Caco-2 (cell line): ENCODE measurements at regions not wholly inside any gene's neighbourhood (a gene's known extent, or its start where the extent isn't known, plus 50 kb on each side); places are given as distances from the start of the nearest gene placed in this dataset.

Experiments
- BruUV-seq: library from RNA; stranded (reverse); fragments of 400-500 nt; replicated peaks from 2 replicates; lab custom pipeline; 2021; lab: Mats Ljungman, UMichigan
- CTCF ChIA-PET: fragments of 300-600 bp; sonication (Branson Sonifier 250); formaldehyde crosslinking; loops from one replicate; lab custom pipeline; 2022; ENCODE audit warnings: antibody characterized with exemption; lab: Charles Lee
- POLR2A ChIA-PET: fragments of 300-600 bp; sonication (Branson Sonifier 250); formaldehyde crosslinking; loops from one replicate; lab custom pipeline; 2022; ENCODE audit warnings: antibody characterized with exemption; lab: Charles Lee
- DNase-seq, 2 experiments: peaks; one replicate each; pipeline versions ENCODE4 v3.0.0 to v3.0.0-alpha.2; 2020 to 2022
- H3K27me3 ChIP-seq: replicated peaks from 2 replicates; pipeline ENCODE4 v1.6.0; 2011; ENCODE audit warnings: low read length; ENCODE audit not compliant: control insufficient read depth, insufficient read depth
- H3K36me3 ChIP-seq: 2 replicates; pipeline ENCODE4 v1.5.1; 2011; ENCODE audit warnings: low read length; ENCODE audit not compliant: control insufficient read depth, insufficient read depth
- H3K4me1 ChIP-seq: fragments of 250-450 bp; sonication (Bioruptor Pico); 2 replicates; pipeline ENCODE4 v1.5.1; 2020; ENCODE audit warnings: mild to moderate bottlenecking
- H3K4me3 ChIP-seq: 2 replicates; pipeline ENCODE4 v1.5.1; 2011; ENCODE audit warnings: low read depth, mild to moderate bottlenecking, control low read depth, low read length
- H3K9me3 ChIP-seq: fragments of 250-450 bp; sonication (Bioruptor Pico); 2 replicates; pipeline ENCODE4 v1.5.1; 2020; ENCODE audit warnings: mild to moderate bottlenecking, moderate library complexity
- H3K27ac Mint-ChIP-seq: one replicate; pipeline ENCODE4 v1.8.0; 2022; ENCODE audit warnings: mixed read lengths; ENCODE audit not compliant: unreplicated experiment
- H3K27me3 Mint-ChIP-seq: one replicate; pipeline ENCODE4 v1.8.0; 2022; ENCODE audit warnings: mixed read lengths; ENCODE audit not compliant: insufficient read depth, unreplicated experiment
- H3K36me3 Mint-ChIP-seq: one replicate; pipeline ENCODE4 v1.8.0; 2022; ENCODE audit warnings: mild to moderate bottlenecking, mixed read lengths; ENCODE audit not compliant: insufficient read depth, unreplicated experiment
- H3K4me1 Mint-ChIP-seq: one replicate; pipeline ENCODE4 v1.8.0; 2022; ENCODE audit warnings: low read depth, mixed read lengths; ENCODE audit not compliant: unreplicated experiment
- H3K4me3 Mint-ChIP-seq: one replicate; pipeline ENCODE4 v1.8.0; 2022; ENCODE audit warnings: mild to moderate bottlenecking, moderate library complexity, mixed read lengths; ENCODE audit not compliant: unreplicated experiment
- H3K9me3 Mint-ChIP-seq: one replicate; pipeline ENCODE4 v1.8.0; 2022; ENCODE audit warnings: mixed read lengths; ENCODE audit not compliant: unreplicated experiment
- CTCF ChIP-seq, 2 experiments: fragments of 200-600 bp in 1 of 2; IDR thresholded peaks; 1 replicate in 1 of 2; 2 replicates in 1 of 2; pipeline versions ENCODE4 v1.5.1 to v1.8.0; 2011 to 2022; ENCODE audit warnings: antibody characterized with exemption in 1 of 2, control low read depth in 1 of 2, inconsistent platforms in 1 of 2, low read depth in 1 of 2, low read length in 1 of 2, mild to moderate bottlenecking in 1 of 2, moderate library complexity in 1 of 2; ENCODE audit not compliant: insufficient read depth in 1 of 2, severe bottlenecking in 1 of 2, unreplicated experiment in 1 of 2
- intact Hi-C: fragments of 100-400 bp; cut with micrococcal nuclease; formaldehyde crosslinking; loops from one replicate; pipeline ENCODE4 v1.10.0; 2022; ENCODE audit not compliant: unreplicated experiment

- no peak overlapping the region for H3K4me3 Mint-ChIP-seq
- peaks cover 6% of the 10 kb centered on the region for H3K36me3 Mint-ChIP-seq
- intact Hi-C loops = no loop called here
- CTCF ChIA-PET = no interaction called here
- no peaks in the 10 kb centered on the region for H3K27me3 ChIP-seq
- H3K36me3 ChIP-seq = no peaks in the 10 kb centered on the region
- no peaks in the 10 kb centered on the region for H3K4me1 Mint-ChIP-seq
- no peaks in the 10 kb centered on the region for H3K4me1 ChIP-seq
- TF ChIP-seq CTCF (IDR thresholded peaks at IDR 0.05; ENCODE audit: insufficient read depth in 1 of 2, low read depth in 1 of 2, low read length in 1 of 2, severe bottlenecking in 1 of 2, unreplicated experiment in 1 of 2) = no peak
- POLR2A ChIA-PET = no interaction called here
- BruUV-seq = no TSS peak
- H3K9me3 Mint-ChIP-seq = no peaks in the 10 kb centered on the region
- DNase-seq = no peak
- no peak overlapping the region for H3K4me3 ChIP-seq
- H3K27me3 Mint-ChIP-seq = no peaks in the 10 kb centered on the region
- H3K27ac Mint-ChIP-seq = no peak overlapping the region
- H3K9me3 ChIP-seq = no peaks in the 10 kb centered on the region
These were observed 101.7 kb upstream of the NTRK2 start for GRCh38 chr9:84567805-84568204.

DNA sequence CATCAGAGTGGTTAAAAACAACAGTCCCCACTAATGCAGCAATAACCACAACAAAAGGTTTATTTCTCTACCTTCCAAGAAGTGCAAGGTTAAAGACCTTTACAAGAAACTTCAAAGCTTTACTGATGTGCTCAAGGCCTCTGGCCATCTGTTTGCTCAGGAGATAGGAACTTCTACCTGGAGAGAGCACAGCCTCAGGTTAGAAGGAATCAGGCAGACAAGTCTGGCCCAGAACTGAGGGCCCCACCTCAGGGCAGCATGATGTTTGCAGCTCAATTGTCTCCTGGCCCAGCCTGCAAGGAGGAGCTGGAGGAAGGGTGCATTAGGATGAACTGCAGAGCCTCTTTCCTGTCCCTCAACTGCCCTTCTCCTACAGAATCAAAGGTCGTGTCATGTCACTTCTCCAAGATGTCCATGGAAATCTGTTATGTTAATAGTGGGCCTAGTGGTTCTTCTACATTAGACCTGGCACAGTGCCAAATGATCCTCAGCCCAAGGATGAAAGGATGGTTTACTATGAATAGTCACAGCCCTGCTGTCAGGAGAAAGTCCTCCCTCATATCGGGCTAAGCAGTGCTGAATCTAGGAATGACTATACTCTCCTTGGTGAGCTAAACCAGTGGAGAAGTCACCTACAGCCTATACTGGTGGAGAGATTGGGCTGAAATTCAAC, 98.9 kb upstream of the NTRK2 start:
- peaks cover 5% of the 10 kb centered on the region for H3K27me3 Mint-ChIP-seq
- POLR2A ChIA-PET = no interaction called here
- H3K9me3 ChIP-seq = no peaks in the 10 kb centered on the region
- no TSS peak for BruUV-seq
- CTCF ChIA-PET = no interaction called here
- no peaks in the 10 kb centered on the region for H3K36me3 ChIP-seq
- no peaks in the 10 kb centered on the region for H3K36me3 Mint-ChIP-seq
- H3K27me3 ChIP-seq = no peaks in the 10 kb centered on the region
- H3K4me1 ChIP-seq = no peaks in the 10 kb centered on the region
- no peak overlapping the region for H3K4me3 Mint-ChIP-seq
- intact Hi-C loops = no loop called here
- no peak overlapping the region for H3K4me3 ChIP-seq
- TF ChIP-seq CTCF (IDR thresholded peaks at IDR 0.05; ENCODE audit: insufficient read depth in 1 of 2, low read depth in 1 of 2, low read length in 1 of 2, severe bottlenecking in 1 of 2, unreplicated experiment in 1 of 2) = no peak
- H3K27ac Mint-ChIP-seq = no peak overlapping the region
- DNase-seq = peak; percentile 0 to 30
- no peaks in the 10 kb centered on the region for H3K4me1 Mint-ChIP-seq
- no peaks in the 10 kb centered on the region for H3K9me3 Mint-ChIP-seq

- Histone ChIP-seq H3K4me3 (no peak overlapping the region), H3K36me3 (no peaks in the 10 kb centered on the region), H3K27me3 (no peaks in the 10 kb centered on the region), H3K9me3 (no peaks in the 10 kb centered on the region), H3K4me1 (no peaks in the 10 kb centered on the region)
- H3K9me3 Mint-ChIP-seq = no peaks in the 10 kb centered on the region
- H3K27ac Mint-ChIP-seq = no peak overlapping the region
- intact Hi-C loops = no loop called here
- H3K4me1 Mint-ChIP-seq = no peaks in the 10 kb centered on the region
- H3K36me3 Mint-ChIP-seq = no peaks in the 10 kb centered on the region
- no peak for DNase-seq
- CTCF ChIA-PET = no interaction called here
- H3K27me3 Mint-ChIP-seq = peaks cover 9% of the 10 kb centered on the region
- no TSS peak for BruUV-seq
- POLR2A ChIA-PET = no interaction called here
- TF ChIP-seq CTCF (IDR thresholded peaks at IDR 0.05; ENCODE audit: insufficient read depth in 1 of 2, low read depth in 1 of 2, low read length in 1 of 2, severe bottlenecking in 1 of 2, unreplicated experiment in 1 of 2) = no peak
- no peak overlapping the region for H3K4me3 Mint-ChIP-seq
These were observed 96.4 kb upstream of the NTRK2 start for GRCh38 chr9:84573083-84573482.
